NOMO-1 treated with dmso at 0.1 percent for 144 hours (cell line): ENCODE measurements at regions not wholly inside any gene's neighbourhood (a gene's known extent, or its start where the extent isn't known, plus 50 kb on each side); places are given as distances from the start of the nearest gene placed in this dataset.
"Not testable (repeated sequence)": the region's sequence is repeated elsewhere in the genome, so short reads cannot be mapped to it uniquely, and the experiment has no call there.

ENCODE experiments used
- DNase-seq: peaks from one replicate; lab custom pipeline; 2025; ENCODE audit not compliant: unreplicated experiment; lab: John Stamatoyannopoulos, UW

DNA sequence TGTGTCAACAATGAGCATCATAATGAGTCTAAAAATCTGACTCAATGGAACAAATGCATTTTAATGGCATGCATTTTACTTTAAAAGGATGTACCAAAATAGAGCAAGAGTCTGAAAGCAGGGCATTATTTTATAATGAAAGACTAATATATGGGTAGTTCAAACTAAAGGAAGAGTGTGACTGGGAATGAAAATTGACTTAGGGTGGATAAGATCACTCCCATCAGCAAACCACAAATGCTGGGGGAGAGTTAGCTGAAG is 114.7 kb downstream of the SOX4 start:
- no peak for DNase-seq

- DNase-seq: no peak
These were observed 116.7 kb downstream of the SOX4 start for GRCh38 chr6:21710216-21710615.

DNA sequence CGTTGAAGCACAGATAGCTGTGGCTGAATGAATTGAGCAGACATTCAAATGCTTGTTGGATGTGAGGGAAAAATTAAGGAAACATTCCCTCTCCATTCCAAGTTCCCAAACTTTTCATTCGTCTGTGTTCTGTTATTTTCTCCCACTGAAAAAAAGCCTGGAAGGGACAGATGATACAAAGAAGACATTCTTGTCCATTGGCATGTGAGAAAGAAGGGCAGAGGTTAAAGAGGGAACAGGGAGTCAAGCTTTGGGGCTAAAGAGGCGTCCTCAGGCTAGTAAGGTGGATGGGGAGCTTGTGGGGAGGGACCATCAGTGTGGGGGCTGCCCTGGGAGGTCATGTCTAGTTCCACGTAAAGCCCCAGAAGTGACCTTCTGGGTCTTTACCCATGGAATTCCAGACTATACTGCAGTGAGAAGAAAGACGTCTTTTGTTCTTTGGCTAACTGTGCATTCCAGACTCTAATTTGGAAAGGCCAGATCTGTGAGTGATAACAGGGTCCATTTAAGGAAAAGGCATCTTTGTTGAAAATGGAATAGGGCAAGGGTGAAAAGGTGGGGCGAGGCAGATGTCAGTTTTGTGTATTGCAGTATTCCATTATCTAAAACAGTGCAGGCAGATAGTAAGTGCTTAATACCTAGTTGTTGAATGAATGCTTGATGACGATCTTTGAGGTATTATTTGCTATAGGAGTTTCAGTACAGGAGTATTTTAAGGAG is 117.5 kb downstream of the SOX4 start:
- no peak for DNase-seq

GRCh38 chr6:21712213-21712612 is 118.7 kb downstream of the SOX4 start:
- no peak for DNase-seq

- no peak for DNase-seq
These were observed 119.9 kb downstream of the SOX4 start for GRCh38 chr6:21713481-21713880.

GRCh38 chr6:21715180-21715579 is 121.6 kb downstream of the SOX4 start:
- DNase-seq: no peak

DNA sequence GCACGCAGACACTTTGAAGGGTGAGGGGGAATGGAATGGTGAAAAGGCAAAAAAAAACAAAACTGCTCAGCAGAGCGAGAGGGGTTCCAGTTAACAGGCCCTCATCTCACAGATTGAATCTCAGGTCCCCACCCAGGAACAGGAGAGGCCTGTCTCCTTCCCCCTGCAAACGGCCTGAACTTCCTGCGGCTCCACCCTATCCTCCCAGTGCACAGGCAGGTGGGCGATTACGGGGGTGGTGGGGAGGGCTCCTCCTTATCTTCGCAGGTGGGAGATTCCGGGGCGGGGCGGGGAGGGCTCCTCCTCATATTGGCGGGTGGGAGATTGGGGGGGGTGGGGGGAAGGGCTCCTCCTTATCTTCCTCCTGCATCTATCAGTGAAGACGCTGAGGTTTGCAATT is 129.0 kb downstream of the SOX4 start:
- DNase-seq: no peak

DNA sequence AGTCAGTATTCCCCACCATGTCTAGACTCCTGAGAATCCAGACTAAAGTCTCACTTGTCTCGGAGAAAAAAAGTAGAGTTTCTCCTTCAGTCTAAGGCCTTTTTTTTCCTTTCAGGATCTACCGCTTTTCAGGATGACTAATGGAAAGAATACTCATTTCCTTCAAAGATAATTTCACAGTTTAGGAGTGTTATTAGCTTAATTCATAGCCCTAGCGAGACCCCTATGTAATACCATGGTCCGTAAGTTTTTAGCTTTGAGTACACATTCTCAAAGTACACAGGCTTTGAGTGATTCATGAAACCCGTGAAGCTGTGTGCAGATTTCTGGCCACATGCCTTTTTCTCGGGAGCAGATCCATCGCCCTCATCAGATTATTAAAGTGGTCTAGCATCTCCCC is 133.1 kb downstream of the SOX4 start:
- no peak for DNase-seq

DNA sequence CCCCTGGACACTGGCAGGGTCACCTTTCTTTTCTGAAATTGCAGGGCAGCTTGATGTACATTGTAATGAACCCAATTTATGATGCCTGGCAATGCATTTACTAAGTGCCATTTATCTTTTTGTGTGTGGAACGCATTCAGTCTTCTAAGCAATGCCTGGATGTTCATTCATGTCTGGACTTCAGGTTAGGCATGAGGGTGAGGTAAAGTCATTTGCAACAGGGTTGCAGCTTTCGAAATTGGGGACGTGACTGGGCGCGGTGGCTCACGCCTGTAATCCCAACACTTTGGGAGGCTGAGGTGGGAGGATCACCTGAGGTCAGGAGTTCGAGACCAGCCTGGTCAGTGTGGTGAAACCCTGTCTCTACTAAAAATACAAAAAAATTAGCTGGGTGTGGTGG is 134.6 kb downstream of the SOX4 start:
- DNase-seq: no peak

GRCh38 chr6:21729431-21729830 is 135.9 kb downstream of the SOX4 start:
- DNase-seq: no peak

GRCh38 chr6:21730533-21730932 is 137.0 kb downstream of the SOX4 start:
- no peak for DNase-seq

DNA sequence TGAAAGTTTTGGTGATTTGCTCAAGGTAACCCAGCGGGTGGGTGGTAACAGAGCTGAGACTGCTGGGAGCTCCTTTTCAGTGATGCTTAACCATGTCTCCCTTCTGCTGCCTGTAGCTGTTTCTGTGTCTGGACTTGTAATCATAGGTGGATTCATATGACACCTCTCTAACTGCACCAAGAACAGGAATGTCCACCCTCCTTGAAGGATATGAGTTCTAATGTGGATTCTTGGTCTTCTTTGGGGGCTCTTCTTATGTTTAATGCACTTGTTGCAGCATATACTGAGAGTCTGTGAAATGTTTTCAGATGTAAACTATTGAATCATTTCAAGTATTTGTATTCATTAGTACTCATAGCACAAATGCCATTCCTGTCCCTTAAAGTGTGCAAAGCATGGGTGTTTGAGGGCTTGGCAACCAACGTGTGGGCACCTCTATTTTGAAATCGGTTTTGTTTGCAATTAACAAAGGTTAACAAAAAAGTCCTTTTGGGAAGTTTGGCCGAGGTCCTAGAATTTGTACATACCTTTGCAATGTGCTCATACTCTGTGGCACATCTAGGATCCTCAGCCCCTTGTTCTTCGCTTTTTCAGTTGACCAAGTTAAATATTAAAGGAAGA is 138.0 kb downstream of the SOX4 start:
- DNase-seq: no peak

DNA sequence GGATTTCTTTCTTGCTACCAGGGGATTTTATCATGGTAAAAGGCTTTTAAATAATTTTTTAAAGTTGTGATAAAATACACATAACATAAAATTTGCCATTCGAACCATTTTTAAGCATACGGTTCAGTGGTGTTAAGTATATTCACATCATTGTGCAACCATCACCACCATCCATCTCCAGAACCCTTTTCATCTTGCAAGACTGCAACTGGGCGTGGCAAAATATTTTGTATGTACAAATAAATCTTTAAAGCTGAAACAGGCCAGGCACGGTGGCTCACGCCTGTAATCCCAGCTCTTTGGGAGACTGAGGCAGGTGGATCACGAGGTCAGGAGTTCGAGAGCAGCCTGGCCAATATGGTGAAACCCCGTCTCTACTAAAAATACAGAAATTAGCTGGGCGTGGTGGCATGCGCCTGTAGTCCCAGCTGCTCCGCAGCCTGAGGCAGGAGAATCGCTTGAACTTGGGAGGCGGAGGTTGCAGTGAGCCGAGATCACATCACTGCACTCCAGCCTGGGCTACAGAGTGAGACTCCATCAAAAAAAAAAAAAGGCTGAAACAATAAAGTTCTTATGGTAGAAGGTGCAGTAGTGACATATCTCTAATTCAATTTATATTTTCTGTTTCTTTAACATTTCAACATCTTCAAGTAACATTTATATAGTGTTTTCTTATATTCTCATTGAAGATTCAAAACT is 138.6 kb downstream of the SOX4 start:
- DNase-seq: not testable (repeated sequence)

DNA sequence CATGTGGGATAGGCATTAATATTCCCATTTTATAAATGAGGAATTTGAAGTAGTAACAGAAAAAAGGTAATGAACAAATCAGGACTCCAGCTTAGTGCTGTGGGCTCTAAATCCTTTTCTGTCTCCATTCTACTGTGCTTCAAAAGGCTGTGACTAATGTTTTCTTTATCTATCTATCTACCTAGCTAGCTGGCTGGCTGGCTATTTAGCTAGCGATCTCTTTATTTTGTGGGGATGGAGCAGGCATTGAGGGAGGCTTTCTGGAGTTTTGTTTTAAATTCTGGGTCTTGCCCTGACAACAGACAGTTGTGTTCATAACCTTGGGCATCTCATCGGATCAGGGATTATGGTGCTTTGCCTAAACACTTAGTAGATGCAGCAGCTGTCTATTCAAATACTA is 139.2 kb downstream of the SOX4 start:
- DNase-seq: no peak

DNA sequence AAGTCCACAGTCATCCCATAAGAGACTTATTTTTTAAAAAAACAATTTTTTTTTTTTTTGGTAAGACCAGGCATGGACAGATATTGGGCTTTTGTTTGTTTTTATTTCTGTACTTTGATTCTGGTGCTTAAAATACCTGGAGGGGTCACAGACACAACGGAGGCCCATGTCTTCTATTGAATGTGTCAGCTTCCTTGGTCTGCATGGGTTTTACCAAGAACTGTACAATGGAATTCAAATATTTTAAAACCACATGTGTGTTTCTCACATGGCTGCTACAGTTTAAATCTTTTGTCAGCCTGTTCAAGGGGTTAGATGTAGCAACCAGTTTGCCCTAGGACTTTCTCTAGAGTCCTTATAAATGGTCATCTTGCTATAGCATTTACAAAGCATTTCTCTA is 139.8 kb downstream of the SOX4 start:
- no peak for DNase-seq

DNA sequence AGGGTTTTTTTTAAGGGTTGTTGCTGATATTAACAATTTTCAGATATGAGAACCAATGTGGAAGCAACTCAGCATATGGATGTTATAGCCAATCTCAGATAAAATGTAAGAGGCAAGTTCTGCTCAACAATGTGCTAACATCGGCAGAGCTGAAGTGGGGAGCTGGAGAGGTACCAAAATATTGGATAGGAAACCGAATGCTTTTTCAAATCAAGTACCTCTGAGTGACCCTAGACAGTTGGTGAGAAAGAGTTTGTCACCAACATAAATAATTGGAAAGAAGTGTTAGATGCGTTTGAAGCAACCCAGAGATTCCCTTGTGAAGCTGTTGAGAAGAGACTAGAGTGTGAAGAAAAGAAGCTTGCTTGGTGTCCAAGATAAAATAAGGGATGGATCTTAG is 140.7 kb downstream of the SOX4 start:
- no peak for DNase-seq

- DNase-seq: no peak
These were observed 144.9 kb downstream of the SOX4 start for GRCh38 chr6:21738180-21739094.

- DNase-seq: no peak
These were observed 145.7 kb downstream of the SOX4 start for GRCh38 chr6:21739241-21739640.

GRCh38 chr6:21739838-21740237 is 146.3 kb downstream of the SOX4 start:
- DNase-seq: no peak

DNA sequence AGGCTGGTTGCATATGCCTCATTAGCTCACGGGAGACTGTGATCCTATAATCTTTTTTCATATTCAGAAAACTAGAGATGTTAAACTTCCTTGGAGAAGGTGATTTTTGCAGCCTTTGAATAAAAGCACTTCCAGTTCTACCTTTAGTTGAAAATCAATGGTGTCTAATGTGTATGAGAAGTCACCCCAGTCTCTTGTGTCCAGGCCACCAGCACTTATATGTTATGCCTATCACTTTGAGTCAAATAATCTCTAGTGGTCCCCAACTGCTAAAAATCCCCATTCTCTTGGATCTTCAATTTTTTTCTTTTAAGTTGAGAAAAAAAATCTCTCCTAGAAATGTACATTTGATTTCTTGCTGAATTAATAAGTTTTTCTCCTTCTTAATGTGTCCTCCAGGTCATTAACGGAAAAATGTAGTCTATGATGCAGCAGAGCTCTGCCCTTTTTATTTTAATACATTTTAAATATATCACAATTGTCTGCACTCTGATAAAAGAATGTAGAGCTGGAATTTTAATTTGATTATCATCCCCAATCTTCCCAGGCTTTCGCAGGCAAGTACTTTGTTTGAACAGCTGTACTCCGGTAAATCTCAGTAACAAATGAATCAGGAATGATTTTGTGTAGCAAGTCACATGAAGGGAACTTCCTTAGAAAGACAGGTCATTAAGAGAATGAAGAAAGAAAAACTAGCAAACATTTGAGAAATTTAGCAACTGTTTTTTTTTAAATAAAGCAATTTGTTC is 147.0 kb downstream of the SOX4 start:
- DNase-seq: no peak
